DOHH2 (cell line): ENCODE measurements at regions not wholly inside any gene's neighbourhood (a gene's known extent, or its start where the extent isn't known, plus 50 kb on each side); places are given as distances from the start of the nearest gene placed in this dataset.

Experiments
- EZH2phosphoT487 ChIP-seq: fragments of 200-600 bp; sonication (generic); IDR thresholded peaks from 2 replicates; pipeline ENCODE4 v1.6.1; 2017; ENCODE audit warnings: borderline replicate concordance, mild to moderate bottlenecking, antibody characterized with exemption, low read length, moderate library complexity, mixed read lengths
- TF ChIP-seq, protein P1 (sequence below): fragments of 200-600 bp; sonication (generic); IDR thresholded peaks from one replicate; pipeline ENCODE4 v1.5.1; 2014; ENCODE audit warnings: antibody characterized with exemption, mild to moderate bottlenecking, low read depth, low read length; ENCODE audit not compliant: poor library complexity, severe bottlenecking

DNA sequence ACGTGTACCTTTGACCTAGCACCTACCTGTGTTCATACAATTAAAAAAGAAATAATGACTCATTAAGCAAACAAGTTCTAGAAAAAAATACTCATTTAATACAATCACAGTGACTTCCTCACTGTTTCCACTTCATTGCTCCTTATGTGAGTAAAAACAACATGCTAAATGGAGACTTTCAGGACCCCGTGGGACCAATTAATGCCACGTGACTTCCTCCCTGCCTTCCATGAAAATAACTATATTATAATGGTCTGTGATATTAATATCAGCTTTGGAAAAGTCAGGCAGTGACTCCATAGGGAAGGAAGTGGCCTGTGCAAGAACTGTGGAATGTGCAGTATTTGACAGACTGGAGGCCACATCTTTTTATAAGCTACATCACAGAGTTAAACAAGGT is 337.8 kb downstream of the HLX start:
- TF ChIP-seq, protein P1, sequence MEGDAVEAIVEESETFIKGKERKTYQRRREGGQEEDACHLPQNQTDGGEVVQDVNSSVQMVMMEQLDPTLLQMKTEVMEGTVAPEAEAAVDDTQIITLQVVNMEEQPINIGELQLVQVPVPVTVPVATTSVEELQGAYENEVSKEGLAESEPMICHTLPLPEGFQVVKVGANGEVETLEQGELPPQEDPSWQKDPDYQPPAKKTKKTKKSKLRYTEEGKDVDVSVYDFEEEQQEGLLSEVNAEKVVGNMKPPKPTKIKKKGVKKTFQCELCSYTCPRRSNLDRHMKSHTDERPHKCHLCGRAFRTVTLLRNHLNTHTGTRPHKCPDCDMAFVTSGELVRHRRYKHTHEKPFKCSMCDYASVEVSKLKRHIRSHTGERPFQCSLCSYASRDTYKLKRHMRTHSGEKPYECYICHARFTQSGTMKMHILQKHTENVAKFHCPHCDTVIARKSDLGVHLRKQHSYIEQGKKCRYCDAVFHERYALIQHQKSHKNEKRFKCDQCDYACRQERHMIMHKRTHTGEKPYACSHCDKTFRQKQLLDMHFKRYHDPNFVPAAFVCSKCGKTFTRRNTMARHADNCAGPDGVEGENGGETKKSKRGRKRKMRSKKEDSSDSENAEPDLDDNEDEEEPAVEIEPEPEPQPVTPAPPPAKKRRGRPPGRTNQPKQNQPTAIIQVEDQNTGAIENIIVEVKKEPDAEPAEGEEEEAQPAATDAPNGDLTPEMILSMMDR, result no peak
- no peak for TF ChIP-seq EZH2phosphoT487
